ENCODE measurements at regions not wholly inside any gene's neighbourhood (a gene's known extent, or its start where the extent isn't known, plus 50 kb on each side); places are given as distances from the start of the nearest gene placed in this dataset.

DNA sequence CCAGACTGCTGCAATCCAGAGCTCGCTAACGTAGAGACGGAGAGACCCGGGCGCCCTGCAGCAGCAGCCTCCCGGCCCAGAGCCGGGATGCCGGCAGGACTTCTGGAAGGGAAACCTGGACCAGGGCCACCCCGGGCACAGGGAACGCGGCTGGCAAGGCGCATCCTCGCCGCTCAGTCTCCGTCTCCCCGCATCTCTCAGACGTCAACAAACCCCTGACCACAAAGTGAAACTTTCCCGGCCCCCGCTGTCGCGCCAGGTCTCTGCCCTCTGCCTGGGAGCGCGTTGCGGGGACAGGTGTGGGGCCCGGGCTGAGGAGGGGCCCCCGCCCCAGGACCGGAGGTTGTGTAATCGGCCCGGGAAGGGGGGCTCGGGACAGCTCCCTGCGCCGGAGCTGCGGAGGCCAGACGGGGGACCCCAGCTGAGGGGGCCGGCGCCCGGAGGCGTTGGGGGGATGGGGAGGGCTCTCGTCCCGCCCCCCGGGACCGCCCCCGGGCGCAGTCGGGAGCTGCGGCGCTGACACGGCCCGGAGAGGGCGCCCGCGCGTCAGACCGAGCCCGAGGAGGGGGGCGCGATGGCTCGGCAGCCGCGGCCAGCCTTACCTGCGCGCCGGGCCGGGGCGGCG lies 116.6 kb upstream of the HIVEP3 start:
- peak; percentile 36 to 60 (median 53) for DNase-seq (ENCODE audit: low read depth in 3 of 3, low spot score in 2 of 3)

DNA sequence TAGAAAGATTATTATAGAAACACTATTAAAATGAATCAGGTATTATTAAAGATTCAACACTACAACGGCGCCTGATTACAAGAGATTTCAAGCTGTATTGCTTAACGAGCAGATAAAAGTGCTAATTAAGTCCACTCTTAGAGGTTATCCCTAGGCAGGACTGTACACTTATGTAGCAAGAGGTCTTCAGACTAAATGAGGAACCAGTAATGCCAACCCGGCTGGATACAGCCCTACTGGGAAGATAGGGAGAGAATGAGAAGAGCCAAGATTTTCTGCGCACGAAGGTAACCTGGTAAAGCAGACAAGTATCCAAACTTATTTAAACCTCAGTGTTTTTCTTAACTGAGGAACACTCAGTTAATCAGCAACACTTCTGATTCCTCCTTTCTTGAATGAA lies 115.7 kb upstream of the HIVEP3 start:
- no peak for DNase-seq (ENCODE audit: low read depth in 3 of 3, low spot score in 2 of 3)

DNA sequence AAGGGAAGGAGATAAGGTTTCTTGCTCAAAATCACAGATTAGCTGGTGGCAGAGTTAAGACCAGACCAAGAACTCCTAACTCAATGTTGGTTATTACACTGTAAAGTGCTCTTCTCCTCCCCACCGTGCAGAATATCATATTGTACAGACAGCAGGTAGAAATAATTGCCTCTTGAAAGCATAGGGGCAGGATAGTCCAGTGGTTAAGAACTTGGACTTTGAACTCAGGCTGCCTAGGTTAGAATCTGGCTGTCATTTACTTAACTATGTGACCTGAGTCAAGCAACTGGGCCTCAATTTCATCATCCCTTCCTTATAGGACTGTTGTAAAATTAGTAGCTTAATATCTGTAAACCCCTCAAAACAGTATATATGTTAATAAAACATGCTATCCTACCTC lies 114.9 kb upstream of the HIVEP3 start:
- DNase-seq (ENCODE audit: low read depth in 3 of 3, low spot score in 2 of 3) = no peak

DNA sequence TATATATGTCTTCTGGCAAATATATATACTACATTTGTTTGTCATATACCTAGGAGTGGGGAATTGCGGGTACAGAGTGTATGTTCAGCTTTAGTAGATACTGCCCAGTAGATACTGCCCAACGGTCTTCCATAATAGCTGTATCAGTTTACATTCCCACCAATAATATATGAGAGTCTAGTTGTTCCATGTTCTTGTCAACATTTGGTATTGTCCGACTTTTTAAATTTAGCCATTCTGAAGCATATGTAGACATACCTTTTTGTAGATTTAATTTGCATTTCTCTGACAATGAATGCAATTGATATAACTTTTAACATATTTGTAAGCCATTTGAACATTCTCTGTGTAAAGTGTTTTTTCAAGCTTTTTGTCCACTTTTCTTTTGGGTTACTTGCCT lies 99.0 kb upstream of the HIVEP3 start:
- DNase-seq (ENCODE audit: low read depth in 3 of 3, low spot score in 2 of 3) = no peak

GRCh38 chr1:42017259-42017658 lies 98.5 kb upstream of the HIVEP3 start:
- DNase-seq (ENCODE audit: low read depth in 3 of 3, low spot score in 2 of 3) = no peak

- no peak for DNase-seq (ENCODE audit: low read depth in 3 of 3, low spot score in 2 of 3)
Observed at GRCh38 chr1:42014823-42015222, 96.1 kb upstream of the HIVEP3 start.

GRCh38 chr1:42013881-42014470 lies 95.3 kb upstream of the HIVEP3 start:
- no peak for DNase-seq (ENCODE audit: low read depth in 3 of 3, low spot score in 2 of 3)

DNA sequence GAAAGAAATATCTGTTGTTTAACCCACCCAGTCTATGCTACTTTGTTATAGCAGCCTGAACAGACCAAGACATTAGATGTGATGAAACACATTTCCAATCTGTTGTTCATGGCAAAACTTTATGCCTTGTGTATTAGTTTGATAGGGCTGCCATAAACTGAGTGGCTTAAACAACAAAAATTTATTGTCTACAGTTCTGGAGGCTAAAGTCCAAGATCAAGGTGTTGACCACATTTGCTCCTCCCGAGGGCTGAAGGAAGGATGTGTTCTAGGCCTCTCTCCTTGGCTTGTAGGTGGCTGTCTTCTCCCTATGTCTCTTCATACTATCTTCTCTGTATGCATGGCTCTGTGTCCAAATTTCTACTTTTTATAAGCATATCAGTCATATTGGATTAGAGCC lies 94.1 kb upstream of the HIVEP3 start:
- DNase-seq (ENCODE audit: low read depth in 3 of 3, low spot score in 2 of 3) = no peak

DNA sequence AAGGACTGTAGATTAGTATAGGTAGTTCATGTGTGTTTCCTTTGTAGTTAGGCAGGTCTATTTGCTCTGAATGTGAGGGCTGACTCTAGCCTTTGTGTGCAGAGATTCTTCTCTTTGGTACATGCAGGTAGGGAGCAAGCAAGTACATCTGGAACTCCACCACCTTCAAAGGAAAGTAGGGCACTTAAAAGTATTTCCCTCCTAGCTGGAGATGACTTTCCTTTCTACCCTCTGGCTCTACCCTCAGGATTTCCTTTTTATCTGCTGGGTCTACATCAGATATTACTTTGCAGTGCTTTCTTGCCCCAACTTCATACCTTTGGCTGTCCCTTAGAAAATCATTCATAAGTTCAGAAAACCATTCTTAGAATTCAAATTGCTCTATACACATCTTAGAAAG lies 91.7 kb upstream of the HIVEP3 start:
- DNase-seq (ENCODE audit: low read depth in 3 of 3, low spot score in 2 of 3) = no peak

DNA sequence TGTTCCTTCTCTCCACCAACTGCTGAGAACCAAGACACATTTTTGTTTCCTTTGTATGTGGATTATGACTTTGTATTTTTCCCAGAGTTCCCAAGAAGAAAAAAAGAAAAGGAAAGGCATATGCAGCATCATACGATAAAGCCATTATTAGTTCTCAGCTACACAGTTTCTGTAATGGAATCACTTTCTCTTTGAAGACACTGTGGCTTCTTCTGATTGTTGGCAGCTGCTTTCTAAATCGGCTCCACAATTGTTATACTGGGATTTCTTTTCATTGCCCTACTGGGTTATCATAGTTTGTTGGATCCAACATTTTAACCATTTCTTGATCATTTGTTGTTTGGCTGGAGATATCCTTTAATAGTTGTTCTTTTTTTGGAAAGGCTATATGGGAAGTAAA lies 89.5 kb upstream of the HIVEP3 start:
- no peak for DNase-seq (ENCODE audit: low read depth in 3 of 3, low spot score in 2 of 3)

GRCh38 chr1:42006836-42007235 lies 88.1 kb upstream of the HIVEP3 start:
- no peak for DNase-seq (ENCODE audit: low read depth in 3 of 3, low spot score in 2 of 3)

GRCh38 chr1:42006093-42006492 lies 87.4 kb upstream of the HIVEP3 start:
- DNase-seq (ENCODE audit: low read depth in 3 of 3, low spot score in 2 of 3) = no peak

- no peak for DNase-seq (ENCODE audit: low read depth in 3 of 3, low spot score in 2 of 3)
Observed at GRCh38 chr1:42005530-42005929, 86.8 kb upstream of the HIVEP3 start.

- no peak for DNase-seq (ENCODE audit: low read depth in 3 of 3, low spot score in 2 of 3)
Observed at GRCh38 chr1:42004860-42005259, 86.1 kb upstream of the HIVEP3 start.

GRCh38 chr1:42004322-42004721 lies 85.6 kb upstream of the HIVEP3 start:
- no peak for DNase-seq (ENCODE audit: low read depth in 3 of 3, low spot score in 2 of 3)

- DNase-seq (ENCODE audit: low read depth in 3 of 3, low spot score in 2 of 3) = no peak
Observed at GRCh38 chr1:42003433-42003832, 84.7 kb upstream of the HIVEP3 start.

DNA sequence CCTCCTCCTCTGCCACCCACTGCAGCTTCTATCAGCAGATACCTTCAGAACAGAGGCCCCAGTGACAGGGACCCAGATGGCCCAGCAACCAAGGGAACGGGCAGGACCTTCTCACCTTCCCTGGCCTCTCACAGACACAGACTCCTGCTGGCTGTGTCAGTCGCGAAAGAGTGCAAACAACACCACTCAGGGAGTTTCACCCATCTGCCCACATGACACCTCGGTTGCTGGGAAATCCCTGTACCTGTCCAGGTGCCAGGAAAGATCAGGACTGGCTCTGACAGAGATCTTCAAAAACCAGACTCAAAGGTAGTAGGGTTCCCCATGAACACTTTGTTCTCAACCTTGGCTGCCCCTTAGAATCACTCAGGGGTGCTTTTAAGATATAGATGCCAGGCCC lies 83.5 kb upstream of the HIVEP3 start:
- no peak for DNase-seq (ENCODE audit: low read depth in 3 of 3, low spot score in 2 of 3)

GRCh38 chr1:42000766-42001165 lies 82.0 kb upstream of the HIVEP3 start:
- DNase-seq (ENCODE audit: low read depth in 3 of 3, low spot score in 2 of 3) = no peak

DNA sequence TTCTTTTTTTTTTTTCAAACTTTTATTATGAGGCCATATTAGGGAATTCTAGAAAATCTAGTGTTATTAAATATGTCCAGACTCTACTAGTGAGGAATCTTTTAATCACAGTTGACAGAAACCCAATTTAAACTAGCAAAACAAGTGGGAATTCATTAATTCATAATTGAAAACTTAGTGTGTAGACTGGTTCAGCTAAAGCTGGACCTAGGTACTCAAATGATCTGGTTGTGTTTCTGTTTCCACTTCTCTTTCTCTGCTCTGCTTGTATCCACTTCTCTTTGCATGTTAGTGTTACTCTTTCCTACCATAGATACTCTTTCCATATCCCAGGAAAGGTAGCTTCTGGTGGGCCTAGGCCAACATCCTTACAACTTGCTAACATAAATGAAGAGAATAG lies 81.2 kb upstream of the HIVEP3 start:
- DNase-seq (ENCODE audit: low read depth in 3 of 3, low spot score in 2 of 3) = no peak

DNA sequence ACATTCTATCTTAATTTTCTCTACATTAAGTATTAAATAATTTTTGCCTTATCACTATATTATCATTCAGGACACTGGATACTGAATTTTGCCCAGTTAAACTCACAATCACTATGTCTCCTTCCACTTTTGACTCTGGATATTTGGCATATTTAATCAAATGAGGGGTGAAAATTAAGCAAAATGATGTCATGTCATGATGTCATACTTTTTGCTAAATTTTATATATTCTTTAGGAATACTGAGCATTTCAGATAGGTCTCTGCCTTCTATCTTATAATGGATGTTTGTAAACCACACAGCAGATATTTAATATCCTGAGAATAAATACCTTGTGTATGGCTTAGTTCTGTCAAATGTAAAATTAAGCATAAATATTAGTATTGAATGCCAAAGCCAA lies 79.5 kb upstream of the HIVEP3 start:
- no peak for DNase-seq (ENCODE audit: low read depth in 3 of 3, low spot score in 2 of 3)

GRCh38 chr1:41997153-41997552 lies 78.4 kb upstream of the HIVEP3 start:
- no peak for DNase-seq (ENCODE audit: low read depth in 3 of 3, low spot score in 2 of 3)

DNA sequence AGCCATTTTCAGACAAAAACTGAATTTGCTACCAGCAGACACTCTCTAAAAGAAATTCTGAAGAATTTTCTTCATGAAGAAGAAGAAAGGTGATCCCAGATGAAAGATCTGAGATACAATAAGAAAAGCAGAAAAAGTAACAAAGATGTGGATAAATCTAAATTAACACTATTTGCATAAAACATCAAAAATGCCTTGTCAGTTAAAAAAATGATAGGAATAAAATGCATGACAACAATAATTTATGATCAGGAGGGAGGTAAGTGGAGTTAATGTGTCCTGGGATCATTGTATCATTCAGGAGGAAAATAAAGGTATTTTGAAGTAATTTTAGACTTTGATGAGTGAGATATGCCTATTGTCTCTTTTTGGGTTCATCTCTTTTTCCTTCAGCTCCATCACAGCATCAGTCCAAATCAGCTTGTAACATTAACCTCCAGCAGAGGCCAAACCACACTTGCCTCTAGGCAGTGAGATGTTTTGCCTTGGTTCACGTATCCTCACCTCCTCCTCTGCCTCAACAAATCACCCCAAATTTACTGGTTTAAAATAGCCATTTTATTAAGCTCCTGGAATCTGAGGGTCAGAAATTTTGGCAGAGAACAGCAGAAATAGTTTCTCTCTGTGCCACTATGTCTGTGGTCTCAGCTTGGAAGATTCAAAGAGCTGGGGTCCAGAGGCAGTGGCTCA lies 76.9 kb upstream of the HIVEP3 start:
- no peak for DNase-seq (ENCODE audit: low read depth in 3 of 3, low spot score in 2 of 3)
